ENCODE measurements at regions not wholly inside any gene's neighbourhood (a gene's known extent, or its start where the extent isn't known, plus 50 kb on each side); places are given as distances from the start of the nearest gene placed in this dataset.

DNA sequence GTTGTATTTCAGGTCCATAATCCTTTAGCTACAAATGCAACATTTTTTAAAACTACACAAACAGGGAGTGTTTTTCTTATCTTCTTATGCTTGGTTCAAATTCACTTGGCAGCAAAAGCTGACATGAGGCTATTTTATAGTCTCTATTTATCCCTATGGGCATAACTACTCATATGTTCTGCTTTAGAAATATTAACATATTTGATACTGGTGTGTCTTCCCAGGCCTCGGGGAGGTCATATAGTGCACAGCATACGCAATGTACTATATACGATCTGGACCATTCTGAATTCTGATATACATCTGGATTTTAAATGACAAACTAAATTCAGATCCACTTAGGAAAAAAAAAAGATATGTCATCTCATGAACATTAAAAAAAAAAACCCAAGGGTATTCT, 69.2 kb downstream of the TFAP2C start:
- TF ChIP-seq, protein P1, sequence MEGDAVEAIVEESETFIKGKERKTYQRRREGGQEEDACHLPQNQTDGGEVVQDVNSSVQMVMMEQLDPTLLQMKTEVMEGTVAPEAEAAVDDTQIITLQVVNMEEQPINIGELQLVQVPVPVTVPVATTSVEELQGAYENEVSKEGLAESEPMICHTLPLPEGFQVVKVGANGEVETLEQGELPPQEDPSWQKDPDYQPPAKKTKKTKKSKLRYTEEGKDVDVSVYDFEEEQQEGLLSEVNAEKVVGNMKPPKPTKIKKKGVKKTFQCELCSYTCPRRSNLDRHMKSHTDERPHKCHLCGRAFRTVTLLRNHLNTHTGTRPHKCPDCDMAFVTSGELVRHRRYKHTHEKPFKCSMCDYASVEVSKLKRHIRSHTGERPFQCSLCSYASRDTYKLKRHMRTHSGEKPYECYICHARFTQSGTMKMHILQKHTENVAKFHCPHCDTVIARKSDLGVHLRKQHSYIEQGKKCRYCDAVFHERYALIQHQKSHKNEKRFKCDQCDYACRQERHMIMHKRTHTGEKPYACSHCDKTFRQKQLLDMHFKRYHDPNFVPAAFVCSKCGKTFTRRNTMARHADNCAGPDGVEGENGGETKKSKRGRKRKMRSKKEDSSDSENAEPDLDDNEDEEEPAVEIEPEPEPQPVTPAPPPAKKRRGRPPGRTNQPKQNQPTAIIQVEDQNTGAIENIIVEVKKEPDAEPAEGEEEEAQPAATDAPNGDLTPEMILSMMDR (IDR thresholded peaks at IDR 0.05) = no peak
- TF ChIP-seq POLR2A (IDR thresholded peaks at IDR 0.05) = no peak
- no peak for TF ChIP-seq EP300 (IDR thresholded peaks at IDR 0.05)
